ENCODE measurements at regions not wholly inside any gene's neighbourhood (a gene's known extent, or its start where the extent isn't known, plus 50 kb on each side); places are given as distances from the start of the nearest gene placed in this dataset.

GRCh38 chr1:95388031-95388430 lies 154.0 kb downstream of the RWDD3 start:
- Histone ChIP-seq H3K9me1 (replicated peaks; ENCODE audit: control insufficient read depth, extremely low read depth, insufficient read depth, low read length) (no peaks in the 10 kb centered on the region), H3K4me2 (ENCODE audit: insufficient read depth, low read length) (no peak overlapping the region), H3K9ac (replicated peaks; ENCODE audit: extremely low read depth, insufficient read depth, low read length) (no peak overlapping the region), H3K4me3 (replicated peaks in 1 of 3; ENCODE audit: insufficient read depth in 1 of 3, low read depth in 1 of 3, low read length in 3 of 3) (no peak overlapping the region), H3K27ac (ENCODE audit: insufficient read depth, low read depth, low read length) (no peak overlapping the region), H3K9me3 (replicated peaks; ENCODE audit: control insufficient read depth, insufficient read depth, low read length) (no peaks in the 10 kb centered on the region), H4K20me1 (replicated peaks; ENCODE audit: control insufficient read depth, extremely low read depth, insufficient read depth, low read length) (no peaks in the 10 kb centered on the region), H3K79me2 (ENCODE audit: control insufficient read depth, insufficient read depth, low read length) (no peaks in the 10 kb centered on the region), H3K27me3 (ENCODE audit: control insufficient read depth in 2 of 2, insufficient read depth in 2 of 2, low read length in 2 of 2) (no peaks in the 10 kb centered on the region), H2AFZ (ENCODE audit: low read depth, low read length) (no peak overlapping the region), H3K4me1 (ENCODE audit: control insufficient read depth, extremely low read depth, insufficient read depth, low read length) (no peaks in the 10 kb centered on the region), H3K36me3 (ENCODE audit: control insufficient read depth in 2 of 2, extremely low read depth in 1 of 2, insufficient read depth in 2 of 2, low read length in 2 of 2) (no peaks in the 10 kb centered on the region)
- dilution Hi-C loops (cut with MboI; ENCODE audit: extremely low pct_ligation_motif_present, low sequenced_read_pairs) = no loop called here
- ChIA-PET POLR2A (no interaction called here), CTCF (no interaction called here)
- BruUV-seq (replicated peaks) = no TSS peak
- no peak for DNase-seq (ENCODE audit: low read depth, low spot score)
- no peak for FAIRE-seq
- intact Hi-C loops (cut with micrococcal nuclease) = no loop called here
- no peak for TF ChIP-seq EZH2 (IDR thresholded peaks at IDR 0.05; ENCODE audit: borderline replicate concordance, low read depth, low read length, severe bottlenecking)
- TF ChIP-seq POLR2A (IDR thresholded peaks at IDR 0.05; ENCODE audit: low read depth, low read length) = no peak
- no peak for TF ChIP-seq GATA2 (IDR thresholded peaks at IDR 0.05; ENCODE audit: insufficient read depth, insufficient read length, low read depth, low read length)
- TF ChIP-seq CTCF (IDR thresholded peaks at IDR 0.05; ENCODE audit: extremely low read depth in 1 of 2, insufficient read depth in 1 of 2, low read depth in 1 of 2, low read length in 2 of 2) = no peak
- no peak for TF ChIP-seq POLR2AphosphoS5 (IDR thresholded peaks at IDR 0.05; ENCODE audit: insufficient read depth, low read depth, low read length)
- TF ChIP-seq MAX (IDR thresholded peaks at IDR 0.05; ENCODE audit: insufficient read depth, insufficient read length) = no peak
- no peak for TF ChIP-seq FOS (IDR thresholded peaks at IDR 0.05; ENCODE audit: borderline replicate concordance, insufficient read depth, low read length)
- no peak for TF ChIP-seq JUN (IDR thresholded peaks at IDR 0.05; ENCODE audit: borderline replicate concordance, insufficient read depth, insufficient read length, low read depth)
- no peak for TF ChIP-seq MYC (IDR thresholded peaks at IDR 0.05; ENCODE audit: low read depth, low read length)

Measured in endothelial cell of umbilical vein (primary cell).